ENCODE measurements at regions not wholly inside any gene's neighbourhood (a gene's known extent, or its start where the extent isn't known, plus 50 kb on each side); places are given as distances from the start of the nearest gene placed in this dataset.

DNA sequence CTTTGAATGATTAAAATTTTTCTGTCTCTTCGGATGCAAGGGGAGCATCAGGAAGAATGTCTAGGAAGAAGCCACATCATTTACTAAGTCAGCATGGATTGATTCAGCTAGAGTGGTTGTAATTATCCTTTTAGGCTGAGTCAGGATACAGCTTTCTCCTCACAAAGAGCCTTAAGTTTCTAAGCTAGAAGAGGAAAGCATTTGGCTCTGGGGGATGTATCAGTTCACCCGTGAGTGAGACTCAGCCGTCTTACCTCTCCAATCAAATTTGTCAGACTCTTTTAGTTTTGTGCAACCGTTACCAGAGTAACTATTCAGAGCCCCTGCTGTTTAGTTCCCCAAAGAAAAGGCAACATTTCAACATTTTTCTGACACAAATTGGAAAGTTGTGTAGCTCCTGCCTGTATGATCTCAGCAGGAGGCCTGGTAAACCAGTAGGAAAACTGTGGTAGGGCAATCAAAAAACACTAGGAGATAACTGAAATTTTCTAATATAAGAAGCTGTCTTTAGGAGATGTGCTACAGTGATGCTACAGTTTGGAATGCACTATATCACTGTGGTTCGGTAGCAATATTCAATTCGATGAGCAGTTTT lies 432.4 kb upstream of the LUZP2 start:
- Histone ChIP-seq H3K27me3 (ENCODE audit: control insufficient read depth, insufficient read depth, low read length) (no peaks in the 10 kb centered on the region), H3K9me3 (replicated peaks; ENCODE audit: low read length) (no peaks in the 10 kb centered on the region), H3K4me3 (ENCODE audit: low read length) (no peak overlapping the region), H3K9ac (ENCODE audit: low read depth, low read length) (no peak overlapping the region), H3K4me1 (ENCODE audit: control insufficient read depth, insufficient read depth, low read length) (no peaks in the 10 kb centered on the region), H3K36me3 (ENCODE audit: insufficient read depth, low read length) (no peaks in the 10 kb centered on the region), H3K4me2 (ENCODE audit: low read length) (no peak overlapping the region)

GRCh38 chr11:24068197-24068596 lies 428.7 kb upstream of the LUZP2 start:
- H3K4me2 ChIP-seq (ENCODE audit: low read length) = no peak overlapping the region
- H3K27me3 ChIP-seq (ENCODE audit: control insufficient read depth, insufficient read depth, low read length) = no peaks in the 10 kb centered on the region
- no peak overlapping the region for H3K9ac ChIP-seq (ENCODE audit: low read depth, low read length)
- no peaks in the 10 kb centered on the region for H3K36me3 ChIP-seq (ENCODE audit: insufficient read depth, low read length)
- no peak overlapping the region for H3K4me3 ChIP-seq (ENCODE audit: low read length)
- no peaks in the 10 kb centered on the region for H3K4me1 ChIP-seq (ENCODE audit: control insufficient read depth, insufficient read depth, low read length)
- no peaks in the 10 kb centered on the region for H3K9me3 ChIP-seq (replicated peaks; ENCODE audit: low read length)

GRCh38 chr11:24070435-24070834 lies 426.4 kb upstream of the LUZP2 start:
- Histone ChIP-seq H3K4me2 (ENCODE audit: low read length) (no peak overlapping the region), H3K4me1 (ENCODE audit: control insufficient read depth, insufficient read depth, low read length) (no peaks in the 10 kb centered on the region), H3K36me3 (ENCODE audit: insufficient read depth, low read length) (no peaks in the 10 kb centered on the region), H3K4me3 (ENCODE audit: low read length) (no peak overlapping the region), H3K27me3 (ENCODE audit: control insufficient read depth, insufficient read depth, low read length) (no peaks in the 10 kb centered on the region), H3K9me3 (replicated peaks; ENCODE audit: low read length) (no peaks in the 10 kb centered on the region), H3K9ac (ENCODE audit: low read depth, low read length) (no peak overlapping the region)

DNA sequence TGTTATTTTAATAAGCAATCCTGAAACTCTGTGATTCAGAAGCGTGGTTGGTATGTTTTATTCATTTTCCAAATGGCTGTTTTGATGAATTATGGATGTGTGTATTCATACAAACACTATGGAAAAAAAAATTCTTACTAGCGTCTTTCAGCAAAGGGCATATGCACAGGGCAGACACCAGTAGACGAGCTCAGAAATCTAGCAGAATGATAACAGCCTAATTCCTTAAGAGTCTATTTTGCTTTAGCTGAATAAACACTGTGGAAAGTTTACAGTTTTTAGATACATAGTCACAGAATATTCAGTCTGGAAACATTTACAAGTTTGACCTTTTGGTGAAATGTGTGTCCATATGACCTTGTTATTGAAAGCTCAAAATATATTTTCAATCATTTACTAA lies 418.8 kb upstream of the LUZP2 start:
- Histone ChIP-seq H3K9me3 (replicated peaks; ENCODE audit: low read length) (no peaks in the 10 kb centered on the region), H3K36me3 (ENCODE audit: insufficient read depth, low read length) (no peaks in the 10 kb centered on the region), H3K27me3 (ENCODE audit: control insufficient read depth, insufficient read depth, low read length) (no peaks in the 10 kb centered on the region), H3K4me2 (ENCODE audit: low read length) (no peak overlapping the region), H3K4me1 (ENCODE audit: control insufficient read depth, insufficient read depth, low read length) (no peaks in the 10 kb centered on the region), H3K9ac (ENCODE audit: low read depth, low read length) (no peak overlapping the region), H3K4me3 (ENCODE audit: low read length) (no peak overlapping the region)

DNA sequence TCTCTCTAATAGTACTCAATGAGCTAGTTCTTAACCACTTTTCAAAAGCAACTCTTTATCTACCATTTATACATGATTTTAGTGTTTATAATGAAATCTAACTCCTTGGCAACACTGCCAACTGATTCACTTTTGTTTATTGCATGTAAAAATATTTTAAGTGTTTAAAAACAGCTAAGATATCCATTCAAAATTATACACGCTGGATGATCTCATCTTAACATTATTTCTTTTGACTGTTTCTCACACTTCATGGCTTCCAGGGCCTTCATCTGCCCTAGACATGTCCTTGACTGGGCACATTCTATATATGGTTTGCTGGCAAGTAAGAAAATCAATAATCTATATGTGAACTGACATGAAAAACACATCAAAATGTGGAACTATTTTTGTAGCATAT lies 414.6 kb upstream of the LUZP2 start:
- Histone ChIP-seq H3K4me1 (ENCODE audit: control insufficient read depth, insufficient read depth, low read length) (no peaks in the 10 kb centered on the region), H3K4me2 (ENCODE audit: low read length) (no peak overlapping the region), H3K9ac (ENCODE audit: low read depth, low read length) (no peak overlapping the region), H3K9me3 (replicated peaks; ENCODE audit: low read length) (no peaks in the 10 kb centered on the region), H3K4me3 (ENCODE audit: low read length) (no peak overlapping the region), H3K27me3 (ENCODE audit: control insufficient read depth, insufficient read depth, low read length) (no peaks in the 10 kb centered on the region), H3K36me3 (ENCODE audit: insufficient read depth, low read length) (no peaks in the 10 kb centered on the region)

DNA sequence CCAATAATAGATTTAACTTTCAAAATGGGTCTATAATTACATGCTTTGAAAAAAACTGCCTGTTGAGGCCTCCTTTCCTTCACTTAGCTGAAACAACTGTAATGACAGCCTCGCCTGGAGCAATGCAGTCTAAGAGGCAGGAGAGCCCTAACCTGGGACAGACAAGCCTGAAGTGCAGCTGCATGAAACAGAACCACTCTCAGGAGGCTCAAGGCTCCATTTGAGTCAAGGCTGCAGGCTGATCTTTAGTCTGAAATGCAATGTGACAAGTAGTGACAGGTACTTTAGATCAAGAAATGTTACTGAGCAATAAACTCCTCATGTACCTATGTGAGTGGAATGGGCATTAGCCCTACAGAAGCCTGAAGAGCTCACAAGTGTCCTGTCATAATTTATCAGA lies 414.0 kb upstream of the LUZP2 start:
- H3K4me2 ChIP-seq (ENCODE audit: low read length) = no peak overlapping the region
- no peaks in the 10 kb centered on the region for H3K9me3 ChIP-seq (replicated peaks; ENCODE audit: low read length)
- no peaks in the 10 kb centered on the region for H3K27me3 ChIP-seq (ENCODE audit: control insufficient read depth, insufficient read depth, low read length)
- no peaks in the 10 kb centered on the region for H3K36me3 ChIP-seq (ENCODE audit: insufficient read depth, low read length)
- H3K4me1 ChIP-seq (ENCODE audit: control insufficient read depth, insufficient read depth, low read length) = no peaks in the 10 kb centered on the region
- H3K9ac ChIP-seq (ENCODE audit: low read depth, low read length) = no peak overlapping the region
- H3K4me3 ChIP-seq (ENCODE audit: low read length) = no peak overlapping the region

DNA sequence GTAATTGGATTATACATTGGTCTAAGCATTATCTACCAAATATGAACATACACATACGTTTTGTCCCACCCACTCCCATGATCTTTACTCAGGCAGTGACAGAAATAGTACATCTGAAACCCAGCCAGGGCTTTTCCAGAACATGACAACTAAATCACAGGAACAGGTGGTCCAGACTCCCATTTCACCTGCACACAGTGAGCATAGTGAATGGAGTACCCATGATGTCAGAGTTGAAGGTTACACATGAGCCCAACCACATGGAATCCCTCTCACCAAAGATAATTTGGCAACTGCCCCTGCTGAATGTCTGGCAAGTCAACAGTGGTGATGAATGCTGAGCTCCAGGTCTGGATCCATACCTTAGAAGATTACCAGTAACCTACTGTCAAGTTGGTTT lies 411.9 kb upstream of the LUZP2 start:
- Histone ChIP-seq H3K4me2 (ENCODE audit: low read length) (no peak overlapping the region), H3K4me3 (ENCODE audit: low read length) (no peak overlapping the region), H3K9ac (ENCODE audit: low read depth, low read length) (no peak overlapping the region), H3K9me3 (replicated peaks; ENCODE audit: low read length) (no peaks in the 10 kb centered on the region), H3K27me3 (ENCODE audit: control insufficient read depth, insufficient read depth, low read length) (no peaks in the 10 kb centered on the region), H3K36me3 (ENCODE audit: insufficient read depth, low read length) (no peaks in the 10 kb centered on the region), H3K4me1 (ENCODE audit: control insufficient read depth, insufficient read depth, low read length) (no peaks in the 10 kb centered on the region)

DNA sequence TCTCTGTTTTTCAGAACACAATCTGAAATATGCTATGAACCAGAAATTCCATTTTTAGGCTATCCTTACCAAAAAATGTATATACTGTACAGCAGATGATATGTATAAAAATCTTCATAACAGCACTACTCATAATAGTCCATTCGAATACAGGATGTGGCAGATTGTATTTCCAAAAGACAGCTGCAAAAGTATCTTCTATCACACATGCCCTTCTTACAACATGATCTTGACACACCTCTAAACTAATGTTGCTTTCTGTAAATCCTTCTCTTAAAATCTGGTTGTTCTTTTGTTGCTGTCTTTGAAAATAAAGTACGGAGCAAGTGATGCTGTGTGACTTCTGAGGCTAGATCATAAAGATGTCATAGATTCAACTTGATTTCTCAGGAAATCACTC lies 409.9 kb upstream of the LUZP2 start:
- Histone ChIP-seq H3K27me3 (ENCODE audit: control insufficient read depth, insufficient read depth, low read length) (no peaks in the 10 kb centered on the region), H3K4me2 (ENCODE audit: low read length) (no peak overlapping the region), H3K9me3 (replicated peaks; ENCODE audit: low read length) (no peaks in the 10 kb centered on the region), H3K9ac (ENCODE audit: low read depth, low read length) (no peak overlapping the region), H3K4me1 (ENCODE audit: control insufficient read depth, insufficient read depth, low read length) (no peaks in the 10 kb centered on the region), H3K36me3 (ENCODE audit: insufficient read depth, low read length) (no peaks in the 10 kb centered on the region), H3K4me3 (ENCODE audit: low read length) (no peak overlapping the region)

GRCh38 chr11:24091594-24091993 lies 405.3 kb upstream of the LUZP2 start:
- H3K36me3 ChIP-seq (ENCODE audit: insufficient read depth, low read length) = no peaks in the 10 kb centered on the region
- H3K4me3 ChIP-seq (ENCODE audit: low read length) = no peak overlapping the region
- no peaks in the 10 kb centered on the region for H3K9me3 ChIP-seq (replicated peaks; ENCODE audit: low read length)
- H3K4me2 ChIP-seq (ENCODE audit: low read length) = no peak overlapping the region
- H3K27me3 ChIP-seq (ENCODE audit: control insufficient read depth, insufficient read depth, low read length) = no peaks in the 10 kb centered on the region
- no peak overlapping the region for H3K9ac ChIP-seq (ENCODE audit: low read depth, low read length)
- no peaks in the 10 kb centered on the region for H3K4me1 ChIP-seq (ENCODE audit: control insufficient read depth, insufficient read depth, low read length)

- H3K4me1 ChIP-seq (ENCODE audit: control insufficient read depth, insufficient read depth, low read length) = no peaks in the 10 kb centered on the region
Measured at GRCh38 chr11:24093375-24093774, 403.5 kb upstream of the LUZP2 start.

DNA sequence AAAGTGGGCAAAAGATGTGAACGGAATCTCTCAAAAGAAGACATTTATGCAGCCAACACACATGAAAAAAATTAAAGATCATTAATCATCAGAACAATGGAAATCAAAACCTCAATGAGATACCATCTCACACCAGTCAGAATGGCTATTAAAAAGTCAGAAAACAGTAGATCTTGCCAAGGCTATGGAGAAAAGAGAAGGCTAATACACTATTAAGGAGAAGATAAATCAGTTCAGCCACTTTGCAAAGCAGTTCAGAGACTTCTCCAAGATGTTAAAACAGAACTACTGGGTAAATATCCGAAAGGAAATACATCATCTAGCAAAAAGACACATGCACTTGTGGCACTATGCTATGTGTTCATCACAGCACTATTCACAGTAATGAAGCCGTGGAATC lies 388.2 kb upstream of the LUZP2 start:
- Histone ChIP-seq H3K9ac (ENCODE audit: low read depth, low read length) (no peak overlapping the region), H3K9me3 (replicated peaks; ENCODE audit: low read length) (peaks cover 4% of the 10 kb centered on the region), H3K4me2 (ENCODE audit: low read length) (no peak overlapping the region)

More at GRCh38 chr11:24093375-24093774, 403.5 kb upstream of the LUZP2 start:
- no peaks in the 10 kb centered on the region for H3K27me3 ChIP-seq (ENCODE audit: control insufficient read depth, insufficient read depth, low read length)
- no peaks in the 10 kb centered on the region for H3K36me3 ChIP-seq (ENCODE audit: insufficient read depth, low read length)
- H3K4me2 ChIP-seq (ENCODE audit: low read length) = no peak overlapping the region
- H3K9ac ChIP-seq (ENCODE audit: low read depth, low read length) = no peak overlapping the region
- H3K4me3 ChIP-seq (ENCODE audit: low read length) = no peak overlapping the region
- no peaks in the 10 kb centered on the region for H3K9me3 ChIP-seq (replicated peaks; ENCODE audit: low read length)

GRCh38 chr11:24122291-24122690 lies 374.6 kb upstream of the LUZP2 start:
- no peaks in the 10 kb centered on the region for H3K36me3 ChIP-seq (ENCODE audit: insufficient read depth, low read length)
- no peaks in the 10 kb centered on the region for H3K27me3 ChIP-seq (ENCODE audit: control insufficient read depth, insufficient read depth, low read length)
- no peak overlapping the region for H3K4me3 ChIP-seq (ENCODE audit: low read length)
- no peaks in the 10 kb centered on the region for H3K9me3 ChIP-seq (replicated peaks; ENCODE audit: low read length)
- no peak overlapping the region for H3K4me2 ChIP-seq (ENCODE audit: low read length)
- no peak overlapping the region for H3K9ac ChIP-seq (ENCODE audit: low read depth, low read length)
- no peaks in the 10 kb centered on the region for H3K4me1 ChIP-seq (ENCODE audit: control insufficient read depth, insufficient read depth, low read length)

More for the DNA sequence above, 388.2 kb upstream of the LUZP2 start:
- no peaks in the 10 kb centered on the region for H3K27me3 ChIP-seq (ENCODE audit: control insufficient read depth, insufficient read depth, low read length)
- H3K4me3 ChIP-seq (ENCODE audit: low read length) = no peak overlapping the region
- no peaks in the 10 kb centered on the region for H3K4me1 ChIP-seq (ENCODE audit: control insufficient read depth, insufficient read depth, low read length)
- no peaks in the 10 kb centered on the region for H3K36me3 ChIP-seq (ENCODE audit: insufficient read depth, low read length)

Data from skeletal muscle satellite cell (primary cell).